Parathyroid adenoma (tissue), 2 donors: ENCODE measurements at regions not wholly inside any gene's neighbourhood (a gene's known extent, or its start where the extent isn't known, plus 50 kb on each side); places are given as distances from the start of the nearest gene placed in this dataset.
"Not testable (repeated sequence)": the region's sequence is repeated elsewhere in the genome, so short reads cannot be mapped to it uniquely, and the experiment has no call there.

Experiments used
- H2AFZ ChIP-seq: fragments of 300-600 bp; sonication (generic); one replicate; pipeline ENCODE4 v1.7.0; 2017; ENCODE audit warnings: antibody characterized with exemption, mild to moderate bottlenecking
- H3K27ac ChIP-seq: fragments of 300-600 bp; sonication (generic); one replicate; pipeline ENCODE4 v1.7.0; 2017
- H3K27me3 ChIP-seq: fragments of 300-600 bp; sonication (generic); one replicate; pipeline ENCODE4 v1.7.0; 2017; ENCODE audit warnings: low read length; ENCODE audit not compliant: control insufficient read depth, insufficient read depth
- H3K36me3 ChIP-seq: fragments of 300-600 bp; sonication (generic); one replicate; pipeline ENCODE4 v1.7.0; 2017; ENCODE audit warnings: low read length; ENCODE audit not compliant: control insufficient read depth, insufficient read depth
- H3K4me1 ChIP-seq: fragments of 300-600 bp; sonication (generic); one replicate; pipeline ENCODE4 v1.7.0; 2017; ENCODE audit warnings: control low read depth
- H3K4me2 ChIP-seq: fragments of 300-600 bp; sonication (generic); one replicate; pipeline ENCODE4 v1.7.0; 2017; ENCODE audit warnings: low read length
- H3K4me3 ChIP-seq: fragments of 300-600 bp; sonication (generic); one replicate; pipeline ENCODE4 v1.7.0; 2017; ENCODE audit warnings: low read depth, low read length
- H3K79me2 ChIP-seq: fragments of 300-600 bp; sonication (generic); one replicate; pipeline ENCODE4 v1.7.0; 2017; ENCODE audit warnings: control low read depth
- H3K9ac ChIP-seq: fragments of 300-600 bp; sonication (generic); one replicate; pipeline ENCODE4 v1.7.0; 2017; ENCODE audit warnings: mild to moderate bottlenecking
- H3K9me3 ChIP-seq: fragments of 300-600 bp; sonication (generic); one replicate; pipeline ENCODE4 v1.7.0; 2017; ENCODE audit warnings: low read length; ENCODE audit not compliant: control insufficient read depth
- CTCF ChIP-seq: fragments of 300-600 bp; sonication (generic); IDR thresholded peaks from one replicate; pipeline ENCODE4 v1.7.0; 2017; ENCODE audit warnings: antibody characterized with exemption, mild to moderate bottlenecking
- donor health status: primary hyperparathyroidism.

GRCh38 chr15:26033493-26033892, 170.4 kb upstream of the ATP10A start:
- H3K27me3 ChIP-seq = no peaks in the 10 kb centered on the region
- H3K36me3 ChIP-seq = no peaks in the 10 kb centered on the region
- H3K4me2 ChIP-seq = no peak overlapping the region
- H3K9ac ChIP-seq = no peak overlapping the region
- H3K4me1 ChIP-seq = no peaks in the 10 kb centered on the region
- no peaks in the 10 kb centered on the region for H3K79me2 ChIP-seq
- no peak overlapping the region for H3K4me3 ChIP-seq
- no peak overlapping the region for H2AFZ ChIP-seq
- no peaks in the 10 kb centered on the region for H3K9me3 ChIP-seq
- TF ChIP-seq CTCF = no peak
- no peak overlapping the region for H3K27ac ChIP-seq

GRCh38 chr15:26032162-26032846, 169.2 kb upstream of the ATP10A start:
- TF ChIP-seq CTCF = no peak
- H3K79me2 ChIP-seq = no peaks in the 10 kb centered on the region
- no peak overlapping the region for H3K9ac ChIP-seq
- no peaks in the 10 kb centered on the region for H3K4me1 ChIP-seq
- no peaks in the 10 kb centered on the region for H3K9me3 ChIP-seq
- no peak overlapping the region for H2AFZ ChIP-seq
- H3K27me3 ChIP-seq = no peaks in the 10 kb centered on the region
- H3K4me3 ChIP-seq = no peak overlapping the region
- H3K4me2 ChIP-seq = no peak overlapping the region
- no peaks in the 10 kb centered on the region for H3K36me3 ChIP-seq
- H3K27ac ChIP-seq = no peak overlapping the region

- H3K27me3 ChIP-seq, H3K27ac ChIP-seq, H2AFZ ChIP-seq, H3K4me3 ChIP-seq, H3K9ac ChIP-seq, H3K36me3 ChIP-seq, H3K79me2 ChIP-seq, H3K4me2 ChIP-seq, H3K4me1 ChIP-seq, H3K9me3 ChIP-seq: not testable (repeated sequence)
Observed at GRCh38 chr15:26029586-26029985, 166.5 kb upstream of the ATP10A start.

- Histone ChIP-seq H3K27me3 (no peaks in the 10 kb centered on the region), H2AFZ (no peak overlapping the region), H3K4me1 (no peaks in the 10 kb centered on the region), H3K36me3 (no peaks in the 10 kb centered on the region), H3K4me2 (no peak overlapping the region), H3K27ac (no peak overlapping the region), H3K9ac (no peak overlapping the region), H3K79me2 (no peaks in the 10 kb centered on the region), H3K4me3 (no peak overlapping the region), H3K9me3 (no peaks in the 10 kb centered on the region)
- TF ChIP-seq CTCF = no peak
Observed at GRCh38 chr15:26029146-26029545, 166.0 kb upstream of the ATP10A start.

GRCh38 chr15:26028086-26028740, 165.1 kb upstream of the ATP10A start:
- Histone ChIP-seq H3K4me1 (no peaks in the 10 kb centered on the region), H3K79me2 (no peaks in the 10 kb centered on the region), H3K4me3 (no peak overlapping the region), H3K9ac (no peak overlapping the region), H3K27me3 (no peaks in the 10 kb centered on the region), H3K36me3 (no peaks in the 10 kb centered on the region), H3K9me3 (no peaks in the 10 kb centered on the region), H3K4me2 (no peak overlapping the region), H2AFZ (no peak overlapping the region), H3K27ac (no peak overlapping the region)
- TF ChIP-seq CTCF = no peak

GRCh38 chr15:26026671-26027070, 163.5 kb upstream of the ATP10A start:
- H3K79me2 ChIP-seq, H3K4me1 ChIP-seq, H3K9ac ChIP-seq, H3K9me3 ChIP-seq, H3K36me3 ChIP-seq, H3K4me3 ChIP-seq, H3K4me2 ChIP-seq, H3K27ac ChIP-seq, H2AFZ ChIP-seq, H3K27me3 ChIP-seq: not testable (repeated sequence)
